Endothelial cell of umbilical vein (primary cell): ENCODE measurements at regions not wholly inside any gene's neighbourhood (a gene's known extent, or its start where the extent isn't known, plus 50 kb on each side); places are given as distances from the start of the nearest gene placed in this dataset.

Experiments used
- BruUV-seq: library from RNA; stranded (reverse); fragments of 400-500 nt; replicated peaks from 2 replicates; lab custom pipeline; 2021; lab: Mats Ljungman, UMichigan
- CTCF ChIA-PET: fragments of 300-600, 350-600 bp; sonication (Branson Sonifier 250); formaldehyde crosslinking; loops from one replicate; lab custom pipeline; 2021; ENCODE audit warnings: antibody characterized with exemption, inconsistent platforms; lab: Charles Lee
- POLR2A ChIA-PET: fragments of 300-600, 350-600 bp; sonication (Branson Sonifier 250); formaldehyde crosslinking; loops from one replicate; lab custom pipeline; 2021; ENCODE audit warnings: antibody characterized with exemption, inconsistent platforms; lab: Charles Lee
- DNase-seq: peaks from one replicate; pipeline ENCODE4 v3.0.0-alpha.2; 2011; ENCODE audit warnings: low read depth, low spot score
- FAIRE-seq: peaks from 2 replicates; lab custom pipeline; 2011; peaks lifted over from hg19 to GRCh38; lab: Jason Lieb, UNC
- H2AFZ ChIP-seq: 2 replicates; pipeline ENCODE4 v1.6.0; 2012; ENCODE audit warnings: low read depth, low read length, control low read depth, inconsistent platforms
- H3K27ac ChIP-seq: 2 replicates; pipeline ENCODE4 v1.5.1; 2011; ENCODE audit warnings: low read depth, mild to moderate bottlenecking, control low read depth, low read length, moderate library complexity; ENCODE audit not compliant: insufficient read depth
- H3K27me3 ChIP-seq, 2 experiments: 2 replicates each; pipeline versions ENCODE4 v1.6.0 to v1.6.1; 2011; ENCODE audit warnings: low read length in 2 of 2, mixed read lengths in 1 of 2; ENCODE audit not compliant: control insufficient read depth in 2 of 2, insufficient read depth in 2 of 2
- H3K36me3 ChIP-seq, 2 experiments: 2 replicates in 1 of 2; 3 replicates in 1 of 2; pipeline ENCODE4 v1.5.1; 2011; ENCODE audit warnings: low read length in 2 of 2, mild to moderate bottlenecking in 1 of 2, moderate library complexity in 1 of 2; ENCODE audit not compliant: control insufficient read depth in 2 of 2, insufficient read depth in 2 of 2; ENCODE audit errors: extremely low read depth in 1 of 2
- H3K4me1 ChIP-seq: 3 replicates; pipeline ENCODE4 v1.5.1; 2011; ENCODE audit warnings: mild to moderate bottlenecking, low read length; ENCODE audit not compliant: control insufficient read depth, insufficient read depth; ENCODE audit errors: extremely low read depth
- H3K4me2 ChIP-seq: 2 replicates; pipeline ENCODE4 v1.6.1; 2011; ENCODE audit warnings: low read length, control low read depth, mixed read lengths; ENCODE audit not compliant: insufficient read depth
- H3K4me3 ChIP-seq, 3 experiments: fragments of 200-600 bp in 1 of 3; sonication (generic), shearing (Covaris generic) in 1 of 3; replicated peaks in 1 of 3; 2 replicates each; pipeline ENCODE4 v1.5.1; 2011 to 2016; ENCODE audit warnings: control low read depth in 3 of 3, low read length in 3 of 3, mild to moderate bottlenecking in 2 of 3, inconsistent platforms in 1 of 3, low read depth in 1 of 3, moderate library complexity in 1 of 3; ENCODE audit not compliant: insufficient read depth in 1 of 3
- H3K79me2 ChIP-seq: 2 replicates; pipeline ENCODE4 v1.6.0; 2012; ENCODE audit warnings: low read length, inconsistent platforms; ENCODE audit not compliant: control insufficient read depth, insufficient read depth
- H3K9ac ChIP-seq: replicated peaks from 2 replicates; pipeline ENCODE3; 2011; ENCODE audit warnings: low read length, control low read depth; ENCODE audit not compliant: insufficient read depth; ENCODE audit errors: extremely low read depth
- H3K9me1 ChIP-seq: replicated peaks from 3 replicates; pipeline ENCODE4 v1.6.0; 2011; ENCODE audit warnings: mild to moderate bottlenecking, low read length; ENCODE audit not compliant: control insufficient read depth, insufficient read depth; ENCODE audit errors: extremely low read depth
- H3K9me3 ChIP-seq: replicated peaks from 2 replicates; pipeline ENCODE4 v1.5.1; 2012; ENCODE audit warnings: low read length, inconsistent platforms; ENCODE audit not compliant: control insufficient read depth, insufficient read depth
- H4K20me1 ChIP-seq: replicated peaks from 2 replicates; pipeline ENCODE3; 2011; ENCODE audit warnings: mild to moderate bottlenecking, low read length; ENCODE audit not compliant: control insufficient read depth, insufficient read depth; ENCODE audit errors: extremely low read depth
- EZH2 ChIP-seq: IDR thresholded peaks from 2 replicates; pipeline ENCODE4 v1.6.1; 2012; ENCODE audit warnings: borderline replicate concordance, low read depth, mild to moderate bottlenecking, moderate library complexity, low read length, inconsistent platforms; ENCODE audit not compliant: severe bottlenecking
- FOS ChIP-seq: IDR thresholded peaks from 2 replicates; pipeline ENCODE4 v1.6.1; 2011; ENCODE audit warnings: mild to moderate bottlenecking, low read length, moderate library complexity, borderline replicate concordance; ENCODE audit not compliant: insufficient read depth
- GATA2 ChIP-seq: IDR thresholded peaks from 2 replicates; pipeline ENCODE4 v1.7.0; 2011; ENCODE audit warnings: low read depth, mild to moderate bottlenecking, moderate library complexity, mixed read lengths, low read length; ENCODE audit not compliant: insufficient read length, insufficient read depth
- JUN ChIP-seq: IDR thresholded peaks from 2 replicates; pipeline ENCODE4 v1.6.1; 2011; ENCODE audit warnings: borderline replicate concordance, low read depth; ENCODE audit not compliant: insufficient read length, insufficient read depth
- MYC ChIP-seq: IDR thresholded peaks from one replicate; pipeline ENCODE4 v1.6.1; 2011; ENCODE audit warnings: mild to moderate bottlenecking, low read depth, low read length
- POLR2A ChIP-seq: IDR thresholded peaks from 2 replicates; pipeline ENCODE4 v1.6.1; 2012; ENCODE audit warnings: low read depth, mild to moderate bottlenecking, control low read depth, low read length
- POLR2AphosphoS5 ChIP-seq: IDR thresholded peaks from 2 replicates; pipeline ENCODE4 v1.6.1; 2012; ENCODE audit warnings: low read depth, mild to moderate bottlenecking, control low read depth, low read length, moderate library complexity; ENCODE audit not compliant: insufficient read depth
- dilution Hi-C: fragments of 300-500 bp; cut with MboI; formaldehyde crosslinking; loops from one replicate; pipeline ENCODE4 v1.15.0; 2019; ENCODE audit warnings: low sequenced_read_pairs; ENCODE audit not compliant: extremely low pct_ligation_motif_present
- intact Hi-C: fragments of 100-400 bp; cut with micrococcal nuclease; formaldehyde crosslinking; loops from one replicate; pipeline ENCODE4 v1.10.0; 2022
- TF ChIP-seq, protein P1 (sequence below): IDR thresholded peaks from 2 replicates; pipeline ENCODE4 v1.6.1; 2011; ENCODE audit not compliant: insufficient read depth, insufficient read length
- TF ChIP-seq, protein P2 (sequence below), 2 donors: IDR thresholded peaks; 1 replicate in 1 of 2; 2 replicates in 1 of 2; pipeline ENCODE4 v1.5.1; 2011; ENCODE audit warnings: low read length in 2 of 2, mild to moderate bottlenecking in 2 of 2, moderate library complexity in 2 of 2, control low read depth in 1 of 2, inconsistent platforms in 1 of 2, low read depth in 1 of 2; ENCODE audit not compliant: insufficient read depth in 1 of 2; ENCODE audit errors: extremely low read depth in 1 of 2

DNA sequence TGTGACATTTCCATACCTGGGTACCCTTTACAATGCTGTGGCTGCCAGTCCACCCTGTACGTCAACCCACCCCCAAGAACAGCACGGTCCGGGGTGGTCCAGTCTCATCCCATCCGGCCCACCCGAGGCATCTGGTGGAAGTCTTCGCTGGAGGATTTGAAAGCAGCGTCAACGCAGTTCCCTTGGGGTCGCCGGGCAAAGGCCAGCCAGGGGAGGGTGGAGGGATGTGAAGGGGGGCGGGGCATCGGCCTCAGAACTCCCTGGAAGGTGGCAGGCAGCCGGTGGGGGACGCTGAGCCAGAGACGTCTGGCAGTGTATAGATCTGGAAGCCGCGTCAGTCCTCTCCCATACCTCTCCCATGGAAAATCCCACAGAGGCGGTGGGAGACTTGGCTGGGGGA, 1944.0 kb upstream of the DEFB115 start:
- H3K79me2 ChIP-seq, result no peaks in the 10 kb centered on the region
- no peak overlapping the region for H3K4me3 ChIP-seq
- dilution Hi-C loops, result no loop called here
- no peak overlapping the region for H3K4me2 ChIP-seq
- POLR2A ChIA-PET, result no interaction called here
- intact Hi-C loops, result no loop called here
- no peak for DNase-seq
- no peaks in the 10 kb centered on the region for H3K9me1 ChIP-seq
- BruUV-seq, result no TSS peak
- peaks cover 5% of the 10 kb centered on the region for H3K9me3 ChIP-seq
- FAIRE-seq, result no peak
- H2AFZ ChIP-seq, result no peak overlapping the region
- TF ChIP-seq FOS (no peak), POLR2A (no peak), JUN (no peak), POLR2AphosphoS5 (no peak), GATA2 (no peak), EZH2 (no peak), MYC (no peak)
- TF ChIP-seq, protein P1, sequence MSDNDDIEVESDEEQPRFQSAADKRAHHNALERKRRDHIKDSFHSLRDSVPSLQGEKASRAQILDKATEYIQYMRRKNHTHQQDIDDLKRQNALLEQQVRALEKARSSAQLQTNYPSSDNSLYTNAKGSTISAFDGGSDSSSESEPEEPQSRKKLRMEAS, result no peak
- TF ChIP-seq, protein P2, sequence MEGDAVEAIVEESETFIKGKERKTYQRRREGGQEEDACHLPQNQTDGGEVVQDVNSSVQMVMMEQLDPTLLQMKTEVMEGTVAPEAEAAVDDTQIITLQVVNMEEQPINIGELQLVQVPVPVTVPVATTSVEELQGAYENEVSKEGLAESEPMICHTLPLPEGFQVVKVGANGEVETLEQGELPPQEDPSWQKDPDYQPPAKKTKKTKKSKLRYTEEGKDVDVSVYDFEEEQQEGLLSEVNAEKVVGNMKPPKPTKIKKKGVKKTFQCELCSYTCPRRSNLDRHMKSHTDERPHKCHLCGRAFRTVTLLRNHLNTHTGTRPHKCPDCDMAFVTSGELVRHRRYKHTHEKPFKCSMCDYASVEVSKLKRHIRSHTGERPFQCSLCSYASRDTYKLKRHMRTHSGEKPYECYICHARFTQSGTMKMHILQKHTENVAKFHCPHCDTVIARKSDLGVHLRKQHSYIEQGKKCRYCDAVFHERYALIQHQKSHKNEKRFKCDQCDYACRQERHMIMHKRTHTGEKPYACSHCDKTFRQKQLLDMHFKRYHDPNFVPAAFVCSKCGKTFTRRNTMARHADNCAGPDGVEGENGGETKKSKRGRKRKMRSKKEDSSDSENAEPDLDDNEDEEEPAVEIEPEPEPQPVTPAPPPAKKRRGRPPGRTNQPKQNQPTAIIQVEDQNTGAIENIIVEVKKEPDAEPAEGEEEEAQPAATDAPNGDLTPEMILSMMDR (IDR thresholded peaks at IDR 0.05; ENCODE audit: extremely low read depth in 1 of 2, insufficient read depth in 1 of 2, low read depth in 1 of 2, low read length in 2 of 2), result no peak
- no peak overlapping the region for H3K27ac ChIP-seq
- H3K36me3 ChIP-seq, result no peaks in the 10 kb centered on the region
- CTCF ChIA-PET, result no interaction called here
- no peaks in the 10 kb centered on the region for H3K4me1 ChIP-seq
- H3K9ac ChIP-seq, result no peak overlapping the region
- H4K20me1 ChIP-seq, result no peaks in the 10 kb centered on the region
- H3K27me3 ChIP-seq, result no peaks in the 10 kb centered on the region
